Fibroblast of the aortic adventitia (primary cell): ENCODE measurements at regions not wholly inside any gene's neighbourhood (a gene's known extent, or its start where the extent isn't known, plus 50 kb on each side); places are given as distances from the start of the nearest gene placed in this dataset.
A peak's percentile ranks its signal among the peaks of the same experiment; 100 is the strongest.

ENCODE experiments used
- DNase-seq: peaks from one replicate; pipeline ENCODE4 v3.0.0-alpha.2; 2010; ENCODE audit warnings: low read depth
- H3K4me3 ChIP-seq: 2 replicates; pipeline ENCODE4 v1.5.1; 2011; ENCODE audit warnings: low read depth, mild to moderate bottlenecking, control low read depth, low read length, moderate library complexity
- CTCF ChIP-seq: IDR thresholded peaks from 2 replicates; pipeline ENCODE4 v1.5.1; 2011; ENCODE audit warnings: mild to moderate bottlenecking, low read length, control low read depth, inconsistent platforms; ENCODE audit not compliant: insufficient read depth

- no peak overlapping the region for H3K4me3 ChIP-seq
- TF ChIP-seq CTCF, result no peak
- no peak for DNase-seq
Measured at GRCh38 chr17:36702636-36703035, 101.3 kb downstream of the MRM1 start.

GRCh38 chr17:36703860-36704266 lies 102.5 kb downstream of the MRM1 start:
- no peak for TF ChIP-seq CTCF
- peak overlapping the region; percentile 17 for H3K4me3 ChIP-seq
- peak; percentile 28 for DNase-seq

GRCh38 chr17:36705283-36705795 lies 104.0 kb downstream of the MRM1 start:
- no peak for TF ChIP-seq CTCF
- no peak overlapping the region for H3K4me3 ChIP-seq
- no peak for DNase-seq

- peak; percentile 61 for TF ChIP-seq CTCF
- DNase-seq, result peak; percentile 26
- H3K4me3 ChIP-seq, result no peak overlapping the region
Measured at GRCh38 chr17:36705874-36706731, 104.7 kb downstream of the MRM1 start.

- no peak for TF ChIP-seq CTCF
- no peak overlapping the region for H3K4me3 ChIP-seq
- no peak for DNase-seq
Measured at GRCh38 chr17:36707904-36708303, 106.5 kb downstream of the MRM1 start.

GRCh38 chr17:36714789-36715188 lies 113.4 kb downstream of the MRM1 start:
- no peak for DNase-seq
- H3K4me3 ChIP-seq, result no peak overlapping the region
- no peak for TF ChIP-seq CTCF
